ENCODE measurements at regions not wholly inside any gene's neighbourhood (a gene's known extent, or its start where the extent isn't known, plus 50 kb on each side); places are given as distances from the start of the nearest gene placed in this dataset.

GRCh38 chr1:184299406-184299790 is 87.4 kb upstream of the C1orf21 start:
- TF ChIP-seq, protein P1, sequence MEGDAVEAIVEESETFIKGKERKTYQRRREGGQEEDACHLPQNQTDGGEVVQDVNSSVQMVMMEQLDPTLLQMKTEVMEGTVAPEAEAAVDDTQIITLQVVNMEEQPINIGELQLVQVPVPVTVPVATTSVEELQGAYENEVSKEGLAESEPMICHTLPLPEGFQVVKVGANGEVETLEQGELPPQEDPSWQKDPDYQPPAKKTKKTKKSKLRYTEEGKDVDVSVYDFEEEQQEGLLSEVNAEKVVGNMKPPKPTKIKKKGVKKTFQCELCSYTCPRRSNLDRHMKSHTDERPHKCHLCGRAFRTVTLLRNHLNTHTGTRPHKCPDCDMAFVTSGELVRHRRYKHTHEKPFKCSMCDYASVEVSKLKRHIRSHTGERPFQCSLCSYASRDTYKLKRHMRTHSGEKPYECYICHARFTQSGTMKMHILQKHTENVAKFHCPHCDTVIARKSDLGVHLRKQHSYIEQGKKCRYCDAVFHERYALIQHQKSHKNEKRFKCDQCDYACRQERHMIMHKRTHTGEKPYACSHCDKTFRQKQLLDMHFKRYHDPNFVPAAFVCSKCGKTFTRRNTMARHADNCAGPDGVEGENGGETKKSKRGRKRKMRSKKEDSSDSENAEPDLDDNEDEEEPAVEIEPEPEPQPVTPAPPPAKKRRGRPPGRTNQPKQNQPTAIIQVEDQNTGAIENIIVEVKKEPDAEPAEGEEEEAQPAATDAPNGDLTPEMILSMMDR (IDR thresholded peaks at IDR 0.05), result no peak
- no peak for TF ChIP-seq POLR2A (IDR thresholded peaks at IDR 0.05)

Data from breast epithelium (tissue), 3 donors.